HG03039 (cell line): ENCODE measurements at regions not wholly inside any gene's neighbourhood (a gene's known extent, or its start where the extent isn't known, plus 50 kb on each side); places are given as distances from the start of the nearest gene placed in this dataset.

Experiments
- ATAC-seq: cut with Tn5 transposase; IDR thresholded peaks from one replicate; pipeline ENCODE4 v1.9.1; 2021; ENCODE audit warnings: mild to moderate bottlenecking, moderate library complexity; ENCODE audit not compliant: unreplicated experiment

DNA sequence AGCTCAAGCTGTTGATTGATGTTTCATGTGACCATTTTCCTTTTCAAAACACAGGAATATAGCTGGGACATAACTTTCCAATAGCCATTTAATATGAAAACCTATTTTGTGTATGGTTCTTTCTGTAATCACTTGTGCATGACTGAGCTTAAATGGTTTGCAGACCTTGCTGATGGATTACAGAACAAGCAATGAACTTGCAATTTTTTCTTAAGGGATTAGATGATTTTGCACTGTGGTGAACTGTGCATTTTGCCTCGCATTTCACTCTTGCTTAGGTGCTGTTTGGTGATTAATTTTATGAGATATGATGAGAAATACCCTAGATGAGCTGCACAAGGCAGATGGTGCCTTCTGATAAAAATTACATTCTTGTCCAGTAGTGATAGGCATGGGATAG, 419.0 kb upstream of the FBXO33 start:
- ATAC-seq = no peak

DNA sequence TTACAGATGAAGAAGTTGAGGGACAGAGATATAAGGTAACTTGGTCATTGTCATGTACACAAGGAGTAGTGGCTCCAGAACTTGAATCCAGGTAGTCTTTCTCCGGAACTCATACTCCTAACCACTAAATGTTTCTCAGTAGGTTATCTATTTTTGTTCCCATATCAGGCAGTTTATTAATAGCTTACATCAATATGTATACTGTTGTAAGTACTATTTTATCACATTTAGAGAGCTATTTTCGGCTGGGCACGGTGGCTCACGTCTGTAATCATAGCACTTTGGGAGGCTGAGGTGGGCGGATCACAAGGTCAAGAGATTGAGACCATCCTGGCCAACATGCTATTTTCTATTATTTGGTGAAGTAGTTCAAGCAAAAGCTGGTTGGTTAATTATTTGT, 415.6 kb upstream of the FBXO33 start:
- no peak for ATAC-seq

DNA sequence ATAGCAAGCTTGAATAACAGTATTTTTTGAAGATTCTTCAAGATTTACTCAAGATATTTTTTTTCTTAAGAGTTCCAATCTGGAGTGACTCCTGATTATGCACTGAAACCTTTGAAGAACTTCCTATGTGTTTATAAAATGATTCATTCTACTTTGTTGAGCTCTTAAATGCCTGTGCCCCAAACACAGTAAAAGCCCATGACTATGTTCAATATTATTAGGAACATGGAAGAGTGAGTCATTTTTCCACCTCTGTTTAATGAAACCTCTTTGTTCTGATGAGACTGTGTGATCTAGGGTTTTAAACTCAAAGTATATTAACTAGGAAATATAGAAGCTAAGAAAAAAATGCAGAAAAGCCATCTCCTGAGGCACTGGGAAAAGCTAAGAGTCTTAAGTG, 415.0 kb upstream of the FBXO33 start:
- no peak for ATAC-seq

DNA sequence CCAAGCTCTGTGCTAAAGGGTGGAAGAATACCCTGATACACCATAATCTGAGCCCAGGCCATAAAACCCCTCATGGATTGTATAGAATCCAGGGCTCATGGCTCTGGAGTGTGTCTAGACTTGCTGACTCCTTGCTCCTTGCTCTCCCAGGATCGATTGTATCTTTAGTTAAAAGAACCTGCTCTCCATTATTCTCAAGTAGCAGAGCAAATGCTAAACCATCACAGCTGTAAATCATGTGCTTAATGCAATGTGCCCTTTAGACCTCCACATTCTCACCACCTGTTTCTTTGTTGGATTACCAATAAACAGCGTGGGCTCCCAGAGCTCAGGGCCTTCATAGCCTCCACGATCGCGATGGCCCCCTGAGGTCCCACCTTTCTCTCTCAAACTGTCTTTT, 411.6 kb upstream of the FBXO33 start:
- no peak for ATAC-seq

DNA sequence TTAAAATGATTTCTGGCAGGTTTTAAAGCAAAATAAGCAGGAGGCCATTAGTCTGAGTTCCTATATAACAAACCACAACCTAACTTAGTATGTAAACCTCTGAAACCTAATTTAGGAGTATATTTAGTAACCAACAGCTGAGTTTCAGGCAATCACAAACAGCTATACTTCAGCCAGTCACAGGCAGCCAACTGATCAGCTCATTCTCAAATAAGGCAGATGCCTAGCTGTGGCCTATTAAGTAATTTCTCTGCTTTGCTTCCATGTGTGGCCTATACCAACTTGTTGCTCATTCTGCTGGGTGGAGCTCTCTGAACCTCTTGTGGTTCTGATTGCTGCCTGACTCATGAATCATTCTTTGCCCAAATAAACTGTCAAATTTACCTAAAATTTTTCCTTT, 408.9 kb upstream of the FBXO33 start:
- ATAC-seq = no peak

DNA sequence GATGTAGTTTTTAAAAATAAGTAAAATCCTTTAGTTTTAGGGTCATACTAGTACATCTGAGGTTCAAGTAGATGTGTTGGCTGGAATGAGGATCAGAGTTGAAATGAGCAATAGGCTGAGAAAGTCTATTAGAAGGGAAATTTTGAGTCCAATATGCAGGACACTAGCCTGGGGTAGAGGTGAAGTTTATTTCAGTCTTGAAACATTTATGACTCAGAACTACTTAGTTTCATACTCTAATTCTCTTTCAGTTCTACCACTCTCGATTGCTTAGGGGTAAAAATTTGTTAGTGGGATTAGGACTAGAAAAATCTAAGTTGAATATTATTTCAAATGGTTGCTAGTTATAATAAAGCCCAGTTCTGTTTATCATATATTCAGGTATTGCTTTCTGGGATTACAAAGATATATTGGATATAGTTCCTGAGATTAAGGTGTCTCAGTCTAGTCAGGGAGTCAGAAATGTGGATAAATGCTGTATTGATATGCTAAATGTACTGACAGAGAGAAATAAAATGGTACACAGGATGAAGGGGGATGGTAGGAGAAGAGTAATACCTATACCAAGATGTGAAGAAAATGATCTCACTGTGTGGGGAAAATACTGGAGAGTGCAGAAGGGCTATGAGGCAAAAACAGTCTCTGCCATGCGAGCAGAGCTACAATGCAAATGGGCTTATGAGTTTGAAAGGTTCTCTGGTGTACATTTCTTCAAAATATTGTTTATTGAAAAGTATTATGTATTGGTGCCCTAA, 395.8 kb upstream of the FBXO33 start:
- peak; percentile 95 for ATAC-seq

DNA sequence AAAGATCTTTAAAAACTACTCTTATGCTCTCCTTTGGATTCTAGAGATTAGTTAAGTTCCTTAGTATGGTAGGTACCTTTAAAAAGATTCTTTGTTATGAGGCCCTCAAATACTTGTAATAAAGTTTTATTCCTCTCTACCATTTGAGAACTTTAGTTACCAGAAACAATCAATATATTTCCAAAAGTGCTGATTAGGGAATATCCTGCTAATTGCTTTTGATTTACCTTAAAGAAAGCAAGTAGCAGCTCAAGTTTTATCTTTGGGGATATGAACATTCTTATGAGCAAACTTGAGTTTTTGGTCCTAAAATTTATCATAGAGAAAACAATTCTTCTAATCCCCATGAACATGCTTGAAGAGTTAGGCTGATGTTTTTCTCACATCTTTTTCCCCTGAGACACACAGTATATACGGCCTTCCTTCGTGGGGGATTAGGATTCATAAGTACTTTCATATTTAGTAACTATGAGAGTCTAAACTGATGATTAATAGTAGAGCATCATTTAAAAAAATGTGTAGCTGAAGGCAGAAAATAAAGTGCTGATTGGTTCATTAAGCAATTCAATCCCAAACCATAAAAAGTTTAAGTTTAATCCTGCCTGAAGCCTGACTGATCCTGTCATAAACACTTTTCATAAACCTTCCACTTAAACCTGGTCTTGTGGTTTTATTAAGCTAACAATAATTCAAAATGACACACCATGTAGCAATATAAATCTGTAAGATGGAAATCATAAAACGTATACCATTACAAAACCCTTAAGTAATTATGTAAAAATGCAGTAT, 380.5 kb upstream of the FBXO33 start:
- ATAC-seq = no peak

DNA sequence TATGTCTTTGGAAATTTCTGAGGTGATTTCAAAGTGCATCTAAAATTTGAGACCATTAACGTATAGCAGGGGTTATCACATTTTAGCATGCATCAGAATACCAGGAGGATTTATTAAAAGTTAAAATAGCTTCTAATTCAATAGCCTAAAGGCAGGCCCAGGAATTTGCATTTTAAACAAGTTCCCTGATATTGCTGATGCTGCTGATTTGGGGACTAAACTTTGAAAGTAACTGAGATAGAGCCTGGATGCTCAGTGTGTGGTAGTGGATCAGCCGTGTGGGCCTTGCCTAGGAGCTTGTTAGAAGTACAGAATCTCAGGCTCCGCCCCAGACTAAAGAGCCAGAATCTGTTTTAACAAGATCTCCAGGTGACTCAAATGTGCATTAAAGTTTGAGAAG, 375.0 kb upstream of the FBXO33 start:
- ATAC-seq = no peak

DNA sequence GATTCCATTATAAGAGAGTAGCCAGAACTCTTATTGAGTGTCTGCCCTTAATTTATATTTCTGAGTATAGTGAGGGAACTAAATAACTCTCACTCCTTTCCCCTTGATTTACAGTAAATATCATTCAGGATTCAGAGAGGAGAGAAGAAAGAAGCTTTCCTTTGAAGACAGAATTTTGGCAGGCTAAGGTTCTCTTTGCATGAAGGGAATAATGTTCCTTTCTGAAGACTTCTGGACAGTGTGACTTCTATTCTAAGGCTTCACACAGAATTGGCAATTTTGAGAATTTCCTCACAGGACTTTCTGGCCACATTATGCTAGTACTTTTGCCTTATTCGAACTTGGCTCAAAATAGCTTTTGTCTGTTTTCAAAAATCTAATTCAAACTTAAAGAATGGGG, 352.2 kb upstream of the FBXO33 start:
- no peak for ATAC-seq

DNA sequence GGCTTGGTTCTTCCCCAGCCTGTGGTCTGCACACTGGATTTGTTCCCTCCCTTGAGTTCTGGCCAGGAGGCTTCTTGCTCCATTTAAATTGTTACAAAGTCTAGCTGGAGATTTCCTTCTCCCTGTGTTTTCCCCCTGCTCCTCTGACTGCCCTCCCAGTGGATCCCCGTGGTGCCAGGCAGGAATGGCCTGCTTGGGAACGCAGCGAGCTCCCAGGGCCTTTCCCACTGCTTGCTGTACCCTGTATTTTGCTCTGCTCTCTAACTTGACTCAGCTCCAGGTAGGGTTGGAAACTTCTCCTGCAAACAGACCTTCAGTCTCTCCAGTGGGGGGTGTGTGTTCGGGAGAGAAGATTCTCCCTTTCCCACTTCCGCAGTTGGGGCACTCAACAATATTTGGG, 349.2 kb upstream of the FBXO33 start:
- no peak for ATAC-seq

DNA sequence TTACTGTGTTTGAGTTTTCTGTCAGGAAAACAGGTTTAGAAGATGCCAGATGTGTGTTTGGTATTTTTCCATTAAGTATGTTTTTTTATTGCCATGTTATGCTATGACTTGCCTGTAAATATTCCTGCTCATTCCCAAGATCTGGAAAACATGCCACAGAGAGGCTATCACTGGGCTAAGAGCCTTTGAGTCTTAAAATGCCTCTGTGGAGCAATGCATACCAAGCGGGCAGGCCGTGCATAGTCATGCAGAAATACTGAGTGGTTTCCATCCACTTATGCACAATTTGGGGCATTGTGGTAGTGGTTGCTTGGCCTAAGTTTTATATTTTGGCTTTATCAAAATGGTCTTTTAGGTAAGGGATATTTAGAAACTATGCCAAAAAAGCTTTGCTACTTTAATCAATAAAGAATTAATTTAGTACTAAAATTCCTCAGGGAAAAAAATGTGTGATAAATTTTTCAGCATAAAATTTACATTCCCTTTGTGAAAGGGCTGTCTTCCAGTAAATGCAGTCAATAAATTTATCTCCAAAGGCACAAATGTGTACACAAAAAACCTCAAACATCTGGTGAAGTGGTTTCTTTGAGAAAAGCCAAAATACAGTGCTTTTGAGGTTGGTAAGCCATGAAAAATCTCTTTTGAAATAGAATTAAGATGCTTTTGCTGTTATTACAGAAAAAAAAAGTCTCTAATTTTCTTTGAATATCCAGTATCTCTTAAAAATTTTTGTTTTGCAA, 341.3 kb upstream of the FBXO33 start:
- ATAC-seq = no peak

DNA sequence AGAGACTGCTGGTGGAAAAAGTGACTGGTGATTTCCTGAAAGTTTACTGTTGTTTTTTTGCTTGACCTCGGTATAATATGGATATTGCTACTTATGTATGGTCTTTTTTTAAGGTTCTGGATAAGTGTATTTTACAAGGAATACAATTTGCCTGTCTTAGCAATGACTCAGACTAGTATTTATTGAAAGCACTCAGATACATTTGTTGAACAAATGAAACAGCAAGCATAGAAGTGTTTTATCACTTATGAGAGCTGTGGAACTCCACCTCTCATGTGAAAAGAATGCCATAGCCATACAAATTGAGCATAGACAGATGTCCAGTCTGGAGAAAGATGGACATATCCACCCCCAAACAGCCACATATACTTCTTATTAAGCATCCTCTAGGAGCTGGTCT, 340.4 kb upstream of the FBXO33 start:
- ATAC-seq = no peak

DNA sequence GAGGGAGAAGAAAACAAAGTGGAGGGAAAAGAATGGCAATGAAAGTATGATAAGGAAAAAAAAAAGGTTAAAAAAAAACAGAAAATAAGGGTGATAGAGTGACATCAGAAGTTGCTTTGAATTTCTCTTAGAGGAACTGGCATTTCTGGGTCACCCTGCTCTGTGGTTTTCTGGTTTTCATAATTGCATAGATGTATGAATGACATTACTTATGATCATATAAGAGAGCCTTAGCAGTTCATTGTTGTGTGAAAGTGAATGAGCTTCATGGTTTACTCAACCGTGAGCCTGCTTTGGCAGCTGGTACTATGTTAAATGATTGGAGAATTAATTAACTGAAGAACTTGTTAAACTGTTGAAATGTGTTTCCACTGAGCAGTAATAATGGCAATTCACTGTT, 336.4 kb upstream of the FBXO33 start:
- ATAC-seq = no peak

DNA sequence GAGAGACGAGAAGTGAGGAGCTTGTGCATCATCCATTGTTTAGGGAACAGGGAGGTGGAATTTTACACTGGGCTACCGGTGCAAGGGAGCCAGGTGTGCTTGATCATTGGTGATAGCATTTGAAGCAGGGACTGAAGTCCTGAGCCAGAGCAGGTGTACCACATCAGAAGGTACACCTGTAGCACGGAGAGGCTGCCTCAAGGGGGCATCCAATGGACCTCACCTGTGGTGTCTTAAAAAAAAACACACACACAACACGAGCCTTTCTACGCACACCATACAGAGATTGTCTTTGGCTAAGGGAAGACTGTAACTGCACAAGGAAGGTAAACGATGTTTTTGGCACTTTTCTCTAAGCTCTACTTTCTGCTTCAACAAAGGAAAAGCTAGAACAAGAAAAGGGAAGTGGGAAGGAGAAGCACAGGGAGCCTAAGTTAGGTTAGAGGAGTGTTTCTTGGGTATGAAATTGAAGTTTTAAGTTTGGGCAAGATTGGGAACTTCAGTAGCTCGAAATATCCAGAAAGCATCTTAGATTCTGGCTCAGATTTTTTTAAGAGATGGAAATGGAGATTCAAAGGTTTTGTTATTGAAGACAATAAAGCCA, 334.3 kb upstream of the FBXO33 start:
- no peak for ATAC-seq

DNA sequence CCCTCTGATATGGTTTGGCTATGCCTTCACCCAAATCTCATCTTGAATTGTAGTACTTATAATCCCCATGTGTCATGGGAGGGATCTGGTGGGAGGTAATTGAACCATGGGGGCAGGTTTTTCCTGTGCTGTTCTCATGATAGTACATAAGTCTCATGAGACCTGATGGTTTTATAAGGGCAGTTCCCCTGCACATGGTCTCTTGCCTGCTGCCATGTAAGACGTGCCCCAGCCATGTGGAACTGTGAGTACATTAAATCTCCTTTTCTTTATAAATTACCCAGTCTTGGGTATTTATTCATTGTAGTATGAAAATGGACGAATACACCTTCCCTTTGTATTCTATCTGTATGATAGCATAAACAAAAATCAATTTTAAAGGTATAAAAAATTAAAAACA, 333.4 kb upstream of the FBXO33 start:
- ATAC-seq = no peak

DNA sequence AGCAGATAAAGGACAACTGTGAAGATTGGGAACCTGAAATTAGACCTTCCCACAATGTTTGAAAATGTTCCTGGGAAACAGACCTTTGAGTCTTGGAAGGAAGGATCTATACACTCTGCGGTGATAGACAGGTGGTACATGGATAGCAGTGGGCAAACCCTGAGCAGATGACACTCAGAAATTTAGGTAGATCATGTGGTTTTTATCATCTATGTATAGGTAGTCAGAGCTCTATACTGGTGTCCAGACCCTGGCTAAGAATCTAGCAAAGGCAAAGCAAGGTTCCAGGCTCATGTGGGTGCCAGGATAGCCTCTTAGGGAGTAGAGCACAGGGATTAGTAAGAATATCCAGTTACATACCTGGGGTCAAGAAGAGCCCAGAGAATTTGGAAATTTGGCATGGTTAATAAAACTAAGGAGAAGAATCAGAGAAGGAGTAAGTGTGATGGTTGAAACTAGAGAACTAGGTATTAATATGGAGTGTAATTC, 331.2 kb upstream of the FBXO33 start:
- no peak for ATAC-seq

DNA sequence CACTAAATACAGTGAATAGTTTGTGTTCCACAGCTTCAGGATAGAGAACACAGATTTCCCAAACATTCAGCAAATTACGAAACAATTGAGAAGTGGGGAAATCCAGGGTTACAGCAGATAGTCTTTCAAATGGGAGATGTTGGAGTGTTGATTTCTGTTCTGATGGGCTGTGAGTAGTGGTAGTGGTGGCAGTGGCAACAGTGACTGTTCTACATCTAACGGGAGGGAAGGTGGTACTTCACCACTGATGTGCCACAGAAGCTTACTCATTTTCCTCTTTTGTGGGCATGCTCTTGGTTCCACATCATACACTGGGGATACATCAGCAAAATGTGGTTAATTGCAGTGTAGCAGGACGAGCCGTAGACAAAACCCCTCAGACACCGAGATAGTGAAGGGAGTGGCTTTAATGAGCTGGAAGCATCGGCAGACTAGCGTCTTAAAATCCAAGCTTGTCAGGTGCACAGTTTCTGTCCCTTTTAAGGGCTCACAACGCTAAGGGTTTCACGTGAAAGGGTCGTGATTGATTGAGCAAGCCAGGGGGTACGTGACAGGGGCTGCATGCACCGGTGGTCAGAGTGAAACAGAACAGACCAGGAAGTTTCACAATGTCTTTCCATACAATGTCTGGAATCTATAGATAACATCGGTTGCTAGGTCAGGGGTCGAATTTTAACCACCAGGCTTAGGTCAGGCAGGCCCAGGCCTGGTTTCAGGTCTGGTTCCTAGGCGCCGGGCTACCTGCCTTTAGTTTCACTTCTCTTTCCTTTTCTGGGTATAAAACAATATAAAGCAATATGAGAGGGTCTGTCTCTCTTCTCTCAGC, 330.6 kb upstream of the FBXO33 start:
- no peak for ATAC-seq

DNA sequence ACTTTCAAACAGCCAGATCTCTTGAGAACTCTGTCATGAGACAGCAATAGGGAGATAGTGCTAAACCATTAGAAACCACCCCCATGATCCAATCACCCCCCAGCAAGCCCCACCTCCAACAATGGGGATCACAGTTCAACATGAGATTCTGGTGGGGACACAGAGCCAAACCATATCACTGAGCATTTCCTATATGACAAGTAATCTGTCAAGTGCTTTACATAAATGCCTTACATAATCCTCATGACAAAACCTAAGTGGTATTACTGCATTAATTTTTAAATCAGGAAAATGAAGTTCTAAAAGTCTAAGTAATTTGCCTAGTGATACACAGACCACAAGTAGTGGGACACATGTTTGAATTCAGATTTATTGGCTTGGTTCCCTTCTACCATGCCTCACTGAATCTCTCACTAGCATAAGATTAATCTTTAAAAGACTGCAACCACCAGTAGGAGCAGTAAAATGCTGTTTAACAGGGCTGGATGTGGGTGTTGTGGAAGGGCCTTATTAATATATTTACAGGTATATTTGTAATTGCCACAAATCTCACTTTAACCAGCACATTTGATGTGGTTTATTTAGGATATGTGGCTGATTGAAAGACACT, 323.1 kb upstream of the FBXO33 start:
- no peak for ATAC-seq

DNA sequence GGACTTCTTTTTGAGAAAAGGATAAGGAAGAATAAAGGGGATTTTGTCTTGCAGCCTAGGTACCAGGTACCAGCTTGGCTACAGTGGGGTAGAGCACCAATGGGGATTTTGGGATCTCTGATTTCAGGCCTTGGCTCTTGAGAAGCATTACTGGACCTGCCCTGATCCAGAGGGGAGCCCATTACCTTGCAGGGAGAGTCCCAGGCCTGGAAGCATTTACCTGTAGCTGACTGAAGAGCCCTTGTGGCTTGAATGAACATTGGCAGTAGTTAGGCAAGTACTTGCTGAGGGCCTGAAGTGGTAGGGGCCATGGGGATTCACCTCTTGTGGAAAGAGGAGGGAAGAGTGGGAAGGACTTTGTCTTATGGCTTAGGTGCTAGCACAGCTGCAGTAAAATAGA, 308.2 kb upstream of the FBXO33 start:
- no peak for ATAC-seq

DNA sequence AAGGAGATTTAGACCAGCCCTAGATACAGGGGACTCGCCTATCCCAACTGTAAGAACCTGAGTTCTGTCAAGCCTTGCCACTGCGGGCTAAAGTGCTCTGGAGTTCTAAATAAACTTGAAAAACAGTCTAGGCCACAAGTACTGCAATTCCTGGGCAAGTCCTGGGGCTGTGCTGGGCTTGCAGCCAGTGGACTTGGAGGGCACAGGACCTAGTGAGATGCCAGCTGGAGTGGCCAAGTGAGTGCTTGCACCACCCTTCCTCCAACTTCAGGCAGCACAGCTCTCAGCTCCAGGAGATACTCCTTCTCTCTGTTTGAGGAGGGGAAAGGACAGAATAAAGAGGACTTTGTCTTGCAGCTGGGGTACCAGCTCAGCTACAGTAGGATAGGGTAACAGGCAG, 307.6 kb upstream of the FBXO33 start:
- no peak for ATAC-seq
